ENCODE measurements at regions not wholly inside any gene's neighbourhood (a gene's known extent, or its start where the extent isn't known, plus 50 kb on each side); places are given as distances from the start of the nearest gene placed in this dataset.
A peak's percentile ranks its signal among the peaks of the same experiment; 100 is the strongest.

DNA sequence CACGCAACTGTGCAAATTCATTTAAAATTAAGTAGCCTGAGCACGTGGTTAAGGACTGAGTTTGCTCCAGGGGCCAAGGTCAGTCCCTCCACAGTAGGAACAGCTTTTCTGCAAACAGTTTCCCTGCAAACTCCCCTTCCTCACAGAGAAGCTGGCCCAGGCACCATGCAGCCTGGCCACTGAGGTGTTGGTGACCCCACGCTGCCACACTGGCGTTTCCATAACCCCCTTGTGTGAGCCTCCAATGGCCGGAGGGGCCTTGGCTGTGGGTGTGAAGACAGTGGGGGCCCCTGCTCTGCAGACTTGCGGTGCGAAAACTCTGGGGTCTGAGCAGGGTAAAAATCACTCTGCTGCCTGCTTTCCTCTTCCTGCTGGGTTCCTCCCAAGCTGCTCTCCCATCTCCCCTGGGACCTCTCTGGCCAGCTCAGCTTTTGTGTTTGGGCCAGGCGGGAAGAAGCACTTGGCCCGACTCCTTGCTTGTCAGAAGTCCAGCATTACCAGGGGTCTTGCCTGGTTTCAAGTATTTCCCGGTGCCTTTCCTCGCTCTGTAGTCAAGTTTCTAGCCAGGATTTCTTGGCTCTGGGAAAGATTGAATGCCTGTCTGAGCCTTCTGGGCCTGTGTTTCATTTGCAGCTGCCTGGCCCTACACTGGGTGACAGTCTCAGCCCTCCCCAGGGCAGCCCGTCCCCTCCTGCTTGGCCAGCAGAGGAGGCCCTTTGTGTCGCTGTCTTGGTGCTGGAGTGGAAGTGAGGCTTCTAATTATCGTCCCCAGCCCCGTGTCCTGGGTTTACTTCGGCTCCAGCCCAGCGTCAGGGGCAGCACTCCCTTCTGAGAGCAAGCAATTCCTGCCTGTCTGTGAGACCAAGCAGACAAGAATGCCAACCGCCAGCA lies 131.4 kb upstream of the SLC1A4 start:
- H3K27me3 ChIP-seq (replicated peaks in 1 of 4; ENCODE audit: control insufficient read depth in 3 of 4, extremely low read depth in 1 of 4, insufficient read depth in 3 of 4, low read length in 3 of 4): peaks cover 0 to 36% (median 26%) of the 10 kb centered on the region in 4 experiments; a peak in 5 of 7 replicates
- no peak for DNase-seq (ENCODE audit: low read depth in 1 of 2, low spot score in 2 of 2)
- H3K23ac ChIP-seq (ENCODE audit: insufficient read length): no peak overlapping the region
- H3K4me1 ChIP-seq (replicated peaks in 1 of 4; ENCODE audit: control insufficient read depth in 3 of 4, insufficient read depth in 4 of 4, low read length in 3 of 4): peaks cover 5 to 23% (median 15%) of the 10 kb centered on the region in 4 experiments
- H3K27ac ChIP-seq (ENCODE audit: low read depth, low read length): no peak overlapping the region
- no peak overlapping the region for H2AFZ ChIP-seq (ENCODE audit: low read length)
- H3K36me3 ChIP-seq (ENCODE audit: control insufficient read depth in 2 of 4, insufficient read depth in 4 of 4, low read length in 3 of 4): no peaks in the 10 kb centered on the region
- H3K56ac ChIP-seq (replicated peaks; ENCODE audit: insufficient read length, low read depth, low read length): no peak overlapping the region
- no peak for FAIRE-seq
- no peaks in the 10 kb centered on the region for H3K9me3 ChIP-seq (ENCODE audit: insufficient read depth in 2 of 2, low read depth in 1 of 2, low read length in 1 of 2)
- WGBS, 2 experiments (ENCODE audit: extremely low coverage in 1 of 2, insufficient coverage in 1 of 2, insufficient read length in 1 of 2, insufficient replicate concordance in 2 of 2, low coverage in 1 of 2, low lambda C conversion rate in 2 of 2, missing lambda C conversion rate in 1 of 2): 64% methylated on average over 18 of the region's 18 CpGs; no CpG with 5 or more reads in 1 of the 2 experiments
- H4K20me1 ChIP-seq (replicated peaks in 1 of 2; ENCODE audit: control insufficient read depth in 1 of 2, insufficient read depth in 2 of 2, low read length in 2 of 2): no peaks in the 10 kb centered on the region
- H4K5ac ChIP-seq (ENCODE audit: insufficient read length, low read depth, low read length): no peak overlapping the region
- H3K18ac ChIP-seq (ENCODE audit: extremely low read depth, low read length): no peak overlapping the region
- H2BK20ac ChIP-seq (ENCODE audit: low read length): peak overlapping the region; percentile 48; the same call in 1 of the 2 replicates
- H3K4ac ChIP-seq (replicated peaks; ENCODE audit: insufficient read length, low read depth, low read length): no peak overlapping the region
- H2BK12ac ChIP-seq (ENCODE audit: low read depth, low read length): peak overlapping the region; percentile 6; the same call in 1 of the 2 replicates
- no peak overlapping the region for H4K91ac ChIP-seq (replicated peaks; ENCODE audit: insufficient read length, low read length)
- 0 out of 2 replicates have a peak overlapping the region, but pooled peaks have one; percentile 6 for H4K8ac ChIP-seq (ENCODE audit: extremely low read depth, insufficient read depth, low read length)
- no peak overlapping the region for H2BK120ac ChIP-seq (replicated peaks; ENCODE audit: low read depth, low read length)
- ChIA-PET POLR2A (ENCODE audit: partially characterized antibody) (interaction anchor here (1.3 to 1.5 kb wide), 2 partner anchors 203 to 213 kb away, joined by 3 to 5 read pairs; no protein-coding TSS in a partner anchor), CTCF (ENCODE audit: partially characterized antibody) (interaction anchor here (0.6 to 3.2 kb wide), 9 partner anchors 9 to 273 kb away, joined by 3 to 15 read pairs (median 6); no protein-coding TSS in a partner anchor)
- TF ChIP-seq KDM4A (IDR thresholded peaks at IDR 0.05; ENCODE audit: low read depth, low read length, severe bottlenecking): no peak
- no peak for TF ChIP-seq CREB1 (IDR thresholded peaks at IDR 0.05)
- TF ChIP-seq CBX8 (IDR thresholded peaks at IDR 0.05; ENCODE audit: borderline replicate concordance, low read depth, low read length): no peak
- H3K4me2 ChIP-seq (ENCODE audit: insufficient read depth in 1 of 2, low read depth in 2 of 2, low read length in 2 of 2): no peak overlapping the region
- peak overlapping the region; percentile 88; the same call in 1 of the 2 replicates for H2BK15ac ChIP-seq (ENCODE audit: low read length)
- no peaks in the 10 kb centered on the region for H3K79me1 ChIP-seq (ENCODE audit: low read depth, low read length)
- no peak overlapping the region for H3K14ac ChIP-seq (ENCODE audit: insufficient read length)
- no peak overlapping the region for H3K9ac ChIP-seq (replicated peaks in 1 of 4; ENCODE audit: extremely low read depth in 1 of 4, low read depth in 3 of 4, low read length in 3 of 4)
- H2AK5ac ChIP-seq (ENCODE audit: low read depth, low read length): no peak overlapping the region
- H3K4me3 ChIP-seq (ENCODE audit: extremely low read depth in 1 of 4, insufficient read depth in 2 of 4, low read depth in 3 of 4, low read length in 4 of 4): no peak overlapping the region
- H3K79me2 ChIP-seq (ENCODE audit: control insufficient read depth in 1 of 2, insufficient read depth in 2 of 2, low read length in 2 of 2): no peaks in the 10 kb centered on the region
- peaks cover 6% of the 10 kb centered on the region; the same call in 1 of the 2 replicates for H3K23me2 ChIP-seq (ENCODE audit: low read depth, low read length)
- no peak overlapping the region; the same call in 1 of the 2 replicates for H2BK5ac ChIP-seq (ENCODE audit: low read depth, low read length)

Measured in H1 (cell line).